GM12891 (cell line): ENCODE measurements at regions not wholly inside any gene's neighbourhood (a gene's known extent, or its start where the extent isn't known, plus 50 kb on each side); places are given as distances from the start of the nearest gene placed in this dataset.

Source experiments
- PAX5 ChIP-seq: IDR thresholded peaks from 2 replicates; pipeline ENCODE4 v1.6.1; 2011; ENCODE audit warnings: low read length, moderate library complexity, mild to moderate bottlenecking; ENCODE audit not compliant: insufficient read depth, severe bottlenecking
- POLR2A ChIP-seq: IDR thresholded peaks from 2 replicates; pipeline ENCODE4 v1.6.1; 2011; ENCODE audit warnings: low read depth, low read length, control low read depth
- POLR2AphosphoS5 ChIP-seq: IDR thresholded peaks from 2 replicates; pipeline ENCODE4 v1.6.1; 2011; ENCODE audit warnings: low read depth, low read length, control low read depth
- POU2F2 ChIP-seq: IDR thresholded peaks from 2 replicates; pipeline ENCODE4 v1.6.1; 2011; ENCODE audit warnings: low read depth, mild to moderate bottlenecking, control low read depth, low read length, moderate library complexity
- SPI1 ChIP-seq: IDR thresholded peaks from 2 replicates; pipeline ENCODE4 v1.6.1; 2011; ENCODE audit warnings: low read depth, low read length, control low read depth
- TAF1 ChIP-seq: IDR thresholded peaks from 2 replicates; pipeline ENCODE4 v1.6.1; 2011; ENCODE audit warnings: low read depth, low read length, control low read depth

DNA sequence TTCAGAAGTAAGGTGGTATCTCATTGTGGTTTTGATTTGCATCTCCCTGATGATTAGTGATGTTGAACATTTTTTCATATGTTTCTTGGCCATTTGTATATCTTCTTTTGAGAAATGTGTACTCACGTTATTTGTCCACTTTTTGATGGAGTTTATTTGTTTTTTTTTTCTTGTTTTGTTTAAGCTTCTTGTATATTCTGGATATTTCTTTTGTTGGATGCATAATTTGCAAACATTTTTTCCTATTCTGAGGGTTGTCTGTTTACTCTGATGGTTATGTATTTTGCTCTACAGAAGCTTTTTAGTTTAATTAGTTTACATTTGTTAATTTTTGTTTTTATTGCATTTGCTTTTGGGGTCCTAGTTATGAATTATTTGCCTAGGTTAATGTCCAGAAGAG, 927.4 kb upstream of the LRFN5 start:
- TF ChIP-seq TAF1, result no peak
- no peak for TF ChIP-seq POLR2A
- no peak for TF ChIP-seq POU2F2
- no peak for TF ChIP-seq POLR2AphosphoS5
- no peak for TF ChIP-seq PAX5
- no peak for TF ChIP-seq SPI1
